Stimulated activated naive CD8-positive, alpha-beta T cell treated with anti-CD3 and anti-CD28 coated beads, Interleukin-15, Interleukin-2, amounts not matched to agents 100 U/mL and 50 U/mL, for 24 hours (primary cell): ENCODE measurements at regions not wholly inside any gene's neighbourhood (a gene's known extent, or its start where the extent isn't known, plus 50 kb on each side); places are given as distances from the start of the nearest gene placed in this dataset.
A peak's percentile ranks its signal among the peaks of the same experiment; 100 is the strongest.
"Not testable (repeated sequence)": the region's sequence is repeated elsewhere in the genome, so short reads cannot be mapped to it uniquely, and the experiment has no call there.

ENCODE experiments used
- ATAC-seq: fragments of 150-1000 bp; cut with Tn5 transposase; one replicate; pipeline ENCODE4 v1.10.0; 2021
- DNase-seq: peaks from one replicate; pipeline ENCODE4 v3.0.0; 2021

DNA sequence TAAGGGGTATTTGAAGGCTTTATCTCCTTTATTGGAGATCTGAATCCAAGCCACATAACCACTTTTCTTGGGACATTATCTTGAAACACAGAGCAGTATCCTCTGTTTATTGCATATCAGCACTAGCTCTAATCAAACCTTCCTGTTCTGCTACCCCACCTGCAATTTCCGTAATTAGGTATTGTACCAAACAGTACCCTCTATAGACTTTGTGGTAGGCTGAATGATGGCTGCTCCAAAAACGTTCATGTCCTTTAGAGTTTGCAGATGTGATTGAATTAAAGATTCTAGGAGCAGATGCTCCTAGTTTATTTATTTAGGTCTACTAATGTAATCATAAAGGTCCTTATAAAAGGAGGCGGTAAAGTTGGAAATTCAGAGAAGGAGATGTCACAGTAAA lies 573.0 kb upstream of the ATXN7L3B start:
- DNase-seq (no peak), ATAC-seq (no peak)

DNA sequence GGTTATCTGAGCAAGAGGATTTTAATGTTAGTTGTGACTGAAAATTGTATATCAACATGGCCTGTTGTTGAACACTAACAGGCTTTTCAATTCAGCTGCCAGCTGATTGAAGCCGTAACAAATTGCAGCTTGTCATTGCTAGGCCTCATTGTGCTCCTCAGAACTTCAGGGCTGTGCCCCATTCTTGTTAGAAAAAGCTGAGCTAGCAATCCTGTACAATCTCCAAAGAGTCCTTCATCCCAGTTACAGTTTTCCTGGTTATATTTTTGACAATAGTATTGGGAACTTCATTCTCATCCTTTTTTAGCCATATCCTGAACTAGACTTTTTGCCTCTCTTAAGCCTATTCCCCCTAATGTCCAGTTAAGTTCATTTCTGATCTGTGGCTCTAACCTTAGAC lies 564.1 kb upstream of the ATXN7L3B start:
- DNase-seq: no peak
- ATAC-seq: no peak

DNA sequence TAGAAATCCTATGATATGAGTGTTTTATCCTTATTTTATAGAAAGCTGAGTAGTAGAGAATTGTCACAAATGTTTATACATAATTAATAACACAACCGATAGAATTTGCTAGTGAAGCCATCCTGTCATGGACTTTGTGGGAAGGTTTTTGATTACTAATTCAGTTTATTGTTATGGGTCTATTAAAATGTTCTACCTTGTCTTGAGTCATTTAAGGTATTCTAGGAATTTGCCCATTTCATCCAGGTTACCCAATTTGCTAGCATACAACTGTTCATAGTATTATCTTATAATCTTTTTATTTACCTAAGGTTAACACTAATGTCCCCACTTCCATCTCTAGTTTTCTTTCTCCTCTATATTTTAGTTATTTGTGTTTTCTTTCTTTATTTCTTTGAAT lies 553.1 kb upstream of the ATXN7L3B start:
- no peak for ATAC-seq
- no peak for DNase-seq

DNA sequence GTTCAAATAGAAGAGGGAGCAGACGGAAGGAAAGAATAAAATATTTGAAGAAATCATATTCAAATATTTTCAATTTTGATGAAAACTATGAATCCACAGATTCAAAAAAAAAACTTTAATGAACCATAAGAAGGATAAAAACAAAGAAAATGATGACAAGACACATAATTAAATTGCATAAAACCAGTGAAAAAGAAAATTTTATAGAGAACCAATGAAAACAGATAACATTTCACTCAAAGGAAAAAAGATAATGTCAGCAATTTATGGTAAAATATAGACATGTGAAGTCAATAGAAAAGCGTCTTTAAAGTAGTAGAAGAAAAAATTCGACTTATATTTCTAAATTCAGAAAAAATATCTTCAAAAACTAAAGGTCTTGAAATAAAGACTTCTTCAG lies 546.5 kb upstream of the ATXN7L3B start:
- ATAC-seq: no peak
- DNase-seq: no peak

DNA sequence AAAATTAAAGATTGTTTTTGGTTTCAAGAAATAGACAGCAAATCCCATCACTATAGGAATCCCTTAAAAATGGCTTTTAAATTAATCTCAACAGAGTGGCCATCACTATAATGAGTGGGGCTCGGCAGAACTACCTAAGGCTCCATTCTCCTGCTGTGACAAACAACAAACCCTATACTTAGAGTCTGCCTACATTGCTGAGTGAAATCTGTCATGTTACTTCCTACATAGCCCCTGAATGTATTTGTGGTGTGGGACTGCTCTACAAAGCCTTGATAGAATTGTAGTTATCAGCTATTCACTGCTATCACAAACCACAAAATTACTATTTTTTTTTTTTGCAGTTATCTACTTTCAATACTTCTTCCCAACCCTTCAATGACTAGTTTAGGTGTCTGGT lies 538.7 kb upstream of the ATXN7L3B start:
- DNase-seq (no peak), ATAC-seq (no peak)

DNA sequence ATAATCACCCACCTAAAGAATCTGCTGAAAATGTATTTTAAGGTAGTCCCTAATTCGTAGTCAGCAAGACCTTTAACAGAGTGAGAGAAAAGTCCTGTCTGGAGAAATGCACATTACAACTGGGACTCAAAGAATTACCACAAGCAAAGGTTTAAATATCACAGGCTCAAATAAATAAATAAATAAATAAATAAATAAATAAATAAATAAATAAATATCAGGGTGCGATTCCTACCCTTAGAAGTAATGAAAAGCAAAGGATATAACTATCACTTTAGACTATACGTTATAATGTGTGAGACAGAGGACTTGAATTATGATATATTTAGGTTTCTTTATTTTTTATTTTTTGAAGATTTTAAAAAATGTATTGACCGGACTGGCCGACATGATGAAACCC lies 522.5 kb upstream of the ATXN7L3B start:
- ATAC-seq (no peak), DNase-seq (no peak)

DNA sequence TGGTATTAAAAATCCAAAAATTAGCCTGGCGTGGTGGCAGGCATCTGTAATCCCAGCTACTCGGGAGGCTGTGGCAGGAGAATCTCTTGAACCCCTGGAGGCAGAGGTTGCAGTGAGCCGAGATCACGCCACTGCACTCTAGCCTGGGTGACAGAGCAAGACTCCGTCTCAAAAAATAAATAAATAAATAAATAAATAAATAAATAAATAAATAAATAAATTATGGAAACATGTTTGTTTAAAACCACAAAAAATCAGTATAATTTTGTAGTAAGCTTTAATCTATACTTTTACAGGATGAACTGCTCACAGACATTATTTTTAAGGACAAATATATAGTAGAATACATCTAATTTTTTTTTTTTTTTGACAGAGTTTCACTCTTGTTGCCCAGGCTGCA lies 521.3 kb upstream of the ATXN7L3B start:
- ATAC-seq, DNase-seq: not testable (repeated sequence)

DNA sequence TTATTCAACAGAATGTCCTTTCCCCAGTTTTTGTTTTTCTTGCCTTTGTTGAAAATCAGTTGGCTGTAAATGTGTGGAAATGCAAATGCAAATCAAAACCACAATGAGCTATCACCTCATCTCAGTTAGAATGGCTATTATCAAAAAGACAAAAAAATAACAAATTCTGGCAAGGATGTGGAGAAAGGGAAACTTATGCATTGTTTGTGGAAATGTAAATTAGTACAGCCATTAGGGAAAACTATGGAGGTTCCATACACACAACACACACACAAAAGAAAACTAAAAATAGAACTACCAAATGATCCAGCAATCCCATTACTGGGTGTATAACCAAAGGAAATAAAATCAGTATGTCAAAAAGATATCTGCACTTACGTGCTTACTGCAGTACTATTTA lies 518.8 kb upstream of the ATXN7L3B start:
- no peak for ATAC-seq
- no peak for DNase-seq

DNA sequence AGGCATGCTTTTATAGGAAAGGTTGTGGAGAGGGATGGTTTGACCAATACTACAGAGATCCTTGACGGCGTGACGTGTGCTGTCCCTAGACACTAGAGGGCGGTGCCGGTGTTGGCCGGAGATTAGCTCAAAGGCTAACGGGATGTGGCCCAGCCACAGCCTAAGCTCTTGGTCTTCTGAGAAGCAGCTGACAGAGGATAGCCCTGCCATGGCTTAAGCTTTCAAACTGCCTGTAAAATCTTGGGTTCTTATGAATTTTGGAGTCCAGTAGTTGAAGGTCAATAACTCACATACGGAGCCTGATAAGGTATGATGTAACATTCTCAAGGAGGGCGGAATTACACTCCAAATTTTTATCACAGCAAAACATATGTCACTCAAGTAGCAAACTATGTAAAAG lies 515.7 kb upstream of the ATXN7L3B start:
- ATAC-seq (peak; percentile 57), DNase-seq (peak; percentile 28)

DNA sequence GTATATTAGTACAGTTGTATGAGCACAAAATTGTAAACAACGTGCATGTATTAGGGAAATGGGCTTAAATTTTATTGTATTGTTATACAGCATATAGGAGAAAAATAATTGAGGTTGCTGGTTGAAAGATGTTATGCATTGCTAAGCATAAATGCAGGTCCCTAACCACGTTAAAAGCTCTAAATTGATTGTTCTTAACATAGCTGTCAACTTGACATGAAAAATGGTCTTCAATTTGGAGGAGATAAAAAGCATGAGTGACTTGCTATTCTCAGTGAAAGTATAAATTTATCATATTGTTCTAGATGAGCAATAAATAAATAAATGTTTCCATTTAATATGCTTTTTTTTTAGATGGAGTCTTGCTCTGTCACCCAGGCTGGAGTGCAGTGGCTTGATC lies 506.6 kb upstream of the ATXN7L3B start:
- ATAC-seq: no peak

DNA sequence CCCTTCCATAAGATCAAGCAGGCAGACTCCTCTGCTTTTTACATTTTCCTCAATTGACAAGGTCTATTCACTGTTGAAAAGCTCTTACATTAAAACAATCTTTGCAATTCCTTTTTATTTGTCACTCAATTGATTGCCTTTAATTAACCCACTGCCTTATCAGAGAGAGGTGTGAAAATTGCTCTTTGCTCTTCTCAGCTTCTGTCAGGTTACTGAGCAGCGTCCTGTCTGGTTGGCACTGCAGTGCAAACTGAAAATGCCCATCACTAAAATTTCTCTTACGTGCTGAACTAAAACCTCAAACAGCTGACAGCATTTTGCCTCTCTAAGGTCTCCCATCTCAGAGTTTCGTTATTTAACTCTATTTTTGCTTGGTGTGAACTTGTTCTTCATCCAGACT lies 504.1 kb upstream of the ATXN7L3B start:
- ATAC-seq (no peak), DNase-seq (no peak)

More for the DNA sequence above, 506.6 kb upstream of the ATXN7L3B start:
- DNase-seq: no peak

DNA sequence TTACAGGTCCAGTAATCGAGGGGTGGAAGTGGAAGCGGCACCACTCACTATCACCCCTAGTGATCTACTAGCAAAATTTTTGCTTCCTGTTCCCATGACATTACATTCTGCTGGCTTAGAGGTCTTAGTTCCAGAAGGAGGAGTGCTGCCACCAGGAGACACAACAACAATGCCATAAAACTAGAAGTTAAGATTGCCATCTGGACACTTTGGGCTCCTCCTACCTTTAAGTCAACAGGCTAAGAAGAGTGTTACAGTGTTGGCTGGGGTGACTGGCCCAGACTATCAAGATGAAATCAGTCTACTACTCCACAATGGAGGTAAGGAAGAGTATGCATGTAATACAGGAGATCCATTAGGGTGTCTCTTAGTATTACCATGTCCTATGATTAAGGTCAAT lies 498.5 kb upstream of the ATXN7L3B start:
- not testable (repeated sequence) for DNase-seq

DNA sequence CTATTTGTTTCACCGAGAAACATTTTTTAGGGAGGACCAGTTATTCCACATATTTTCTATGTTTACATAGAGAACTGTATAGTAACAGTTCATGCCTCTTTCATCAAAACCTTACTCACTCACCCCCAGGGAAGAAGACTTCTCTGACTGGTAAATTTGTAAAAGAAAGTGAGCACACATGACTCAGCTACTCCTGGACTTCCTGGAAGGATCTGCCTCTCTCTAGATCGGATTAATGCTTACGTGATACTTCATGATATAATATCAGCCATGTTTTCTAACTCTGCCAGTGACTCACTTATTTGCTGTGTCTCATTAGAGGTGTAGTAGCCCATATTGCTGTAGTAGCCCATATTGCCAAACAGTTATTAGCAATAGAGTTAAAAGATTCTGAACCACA lies 494.3 kb upstream of the ATXN7L3B start:
- DNase-seq (no peak), ATAC-seq (no peak)

More for the DNA sequence above, 498.5 kb upstream of the ATXN7L3B start:
- not testable (repeated sequence) for ATAC-seq

DNA sequence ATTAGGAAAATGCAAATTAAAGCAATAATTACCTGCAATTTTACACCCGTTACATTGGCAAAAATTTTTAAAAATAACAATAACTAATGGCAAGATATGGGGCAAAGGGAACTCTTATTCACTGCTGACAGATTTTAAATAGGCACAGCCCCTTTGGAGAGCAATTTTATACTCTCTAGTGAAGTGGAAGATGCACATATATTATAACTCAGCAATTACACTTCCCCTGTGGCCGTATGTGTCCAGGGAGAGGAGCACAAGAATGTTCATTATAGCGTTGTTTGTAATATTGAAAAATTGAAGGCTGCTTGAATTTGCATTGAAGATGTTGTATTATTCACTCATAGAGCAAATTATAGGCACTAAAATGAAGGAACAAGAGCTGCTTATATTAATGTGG lies 488.3 kb upstream of the ATXN7L3B start:
- ATAC-seq: no peak

DNA sequence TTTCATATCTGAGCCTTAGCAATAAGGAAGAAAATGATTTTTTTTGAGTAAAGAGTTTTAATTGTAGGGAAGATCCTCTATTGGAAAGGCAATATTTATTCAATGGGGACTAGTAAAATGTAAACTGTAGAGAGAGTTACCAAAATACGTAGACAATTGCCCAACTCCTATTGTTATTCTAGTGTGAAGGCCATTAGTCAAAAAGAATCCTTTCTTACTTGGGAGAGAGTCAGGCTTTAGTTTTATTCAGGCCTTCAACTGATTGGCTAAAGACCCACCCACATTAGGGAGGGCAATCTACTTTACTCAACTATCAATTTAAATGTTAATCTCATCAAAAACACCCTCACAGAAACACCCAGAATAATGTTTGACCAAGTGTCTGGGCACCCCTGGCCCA lies 485.8 kb upstream of the ATXN7L3B start:
- ATAC-seq: no peak
- DNase-seq: no peak

More for the DNA sequence above, 488.3 kb upstream of the ATXN7L3B start:
- no peak for DNase-seq

DNA sequence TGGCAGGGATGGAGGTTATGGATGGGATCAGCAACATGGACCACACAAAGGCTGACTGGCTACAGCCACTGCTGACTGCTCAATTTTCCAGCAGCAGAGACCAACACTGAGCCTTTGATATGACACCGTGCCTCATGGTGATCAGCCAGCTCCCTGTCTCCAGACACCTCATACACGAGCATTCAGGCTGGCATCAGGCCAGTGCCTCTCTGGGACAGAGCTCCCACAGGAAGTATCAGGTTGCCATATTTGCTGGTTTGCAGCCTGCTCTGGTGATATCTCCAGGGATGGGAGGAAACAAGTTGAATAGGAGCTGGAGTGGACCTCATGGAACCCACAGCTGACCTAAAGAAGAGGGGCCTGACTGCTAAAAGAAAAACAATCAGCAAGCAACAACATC lies 471.2 kb upstream of the ATXN7L3B start:
- DNase-seq: no peak
- ATAC-seq: no peak

DNA sequence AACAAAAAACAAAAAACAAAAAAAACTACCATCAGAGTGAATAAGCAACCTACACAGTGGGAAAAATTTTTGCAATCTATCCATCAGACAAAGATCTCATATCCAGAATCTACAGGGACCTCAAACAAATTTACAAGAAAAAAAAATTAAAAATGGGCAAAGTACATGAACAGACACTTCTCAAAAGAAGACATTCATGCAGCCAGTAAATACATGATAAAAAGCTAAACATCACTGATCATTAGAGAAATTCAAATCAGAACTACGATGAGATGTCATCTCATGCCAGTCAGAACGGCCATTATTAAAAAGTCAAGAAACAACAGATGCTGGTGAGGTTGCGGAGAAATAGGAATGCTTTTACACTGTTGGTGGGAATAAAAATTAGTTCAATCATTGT lies 466.5 kb upstream of the ATXN7L3B start:
- no peak for DNase-seq
- ATAC-seq: no peak

DNA sequence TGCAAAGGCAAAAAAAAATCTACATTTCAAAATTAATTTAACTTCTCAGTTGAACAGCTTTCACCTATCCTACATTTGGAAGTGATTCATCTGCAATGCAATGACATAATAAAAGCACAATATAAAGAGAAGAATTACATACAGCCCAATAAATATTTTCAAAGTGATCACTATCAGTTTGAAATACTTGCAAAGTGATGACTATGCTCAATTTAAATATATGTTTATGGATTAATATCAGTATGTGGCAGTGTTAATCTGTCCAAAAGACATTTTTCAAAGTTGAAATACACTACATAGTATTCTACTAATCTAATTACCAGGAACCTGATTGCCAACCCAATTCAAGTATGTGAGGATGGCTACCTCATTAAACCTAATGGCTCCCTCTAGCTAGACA lies 460.7 kb upstream of the ATXN7L3B start:
- no peak for DNase-seq
- no peak for ATAC-seq

DNA sequence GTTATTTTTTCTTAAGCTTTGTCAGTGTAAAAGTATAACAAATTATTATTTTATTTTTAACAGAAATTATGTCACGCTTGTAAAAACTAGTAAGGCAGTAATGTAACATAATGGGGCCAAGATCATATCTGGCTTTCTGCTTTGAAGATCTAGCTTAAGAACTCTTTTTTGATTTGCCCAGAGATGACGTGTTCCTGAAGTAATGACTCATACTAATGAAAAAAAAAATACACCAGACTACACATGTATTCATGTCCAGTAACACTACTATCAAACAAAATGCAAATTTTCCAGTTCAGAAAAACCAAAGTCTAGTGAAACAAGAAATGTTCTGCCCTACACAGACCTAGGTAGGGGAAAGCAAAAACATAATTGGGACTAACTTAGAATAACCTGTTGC lies 432.2 kb upstream of the ATXN7L3B start:
- no peak for ATAC-seq
- no peak for DNase-seq

DNA sequence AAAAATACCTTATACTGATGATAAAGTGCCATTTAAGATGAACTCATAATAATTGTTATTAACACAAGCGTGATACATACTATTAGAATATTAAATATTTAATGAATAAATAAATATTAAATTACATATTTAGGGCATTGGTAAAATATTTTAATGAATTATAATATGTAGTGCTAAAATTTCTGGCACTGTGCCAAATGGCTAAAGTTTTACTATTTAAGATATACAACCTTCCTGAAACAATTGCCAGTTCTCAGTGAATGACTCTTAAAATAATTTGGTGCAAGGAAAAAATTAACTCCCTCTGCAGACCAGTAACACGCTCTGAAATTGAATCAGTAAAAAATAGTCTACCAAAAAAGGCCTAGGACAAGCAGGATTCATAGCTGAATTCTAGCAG lies 428.9 kb upstream of the ATXN7L3B start:
- ATAC-seq (no peak), DNase-seq (no peak)

DNA sequence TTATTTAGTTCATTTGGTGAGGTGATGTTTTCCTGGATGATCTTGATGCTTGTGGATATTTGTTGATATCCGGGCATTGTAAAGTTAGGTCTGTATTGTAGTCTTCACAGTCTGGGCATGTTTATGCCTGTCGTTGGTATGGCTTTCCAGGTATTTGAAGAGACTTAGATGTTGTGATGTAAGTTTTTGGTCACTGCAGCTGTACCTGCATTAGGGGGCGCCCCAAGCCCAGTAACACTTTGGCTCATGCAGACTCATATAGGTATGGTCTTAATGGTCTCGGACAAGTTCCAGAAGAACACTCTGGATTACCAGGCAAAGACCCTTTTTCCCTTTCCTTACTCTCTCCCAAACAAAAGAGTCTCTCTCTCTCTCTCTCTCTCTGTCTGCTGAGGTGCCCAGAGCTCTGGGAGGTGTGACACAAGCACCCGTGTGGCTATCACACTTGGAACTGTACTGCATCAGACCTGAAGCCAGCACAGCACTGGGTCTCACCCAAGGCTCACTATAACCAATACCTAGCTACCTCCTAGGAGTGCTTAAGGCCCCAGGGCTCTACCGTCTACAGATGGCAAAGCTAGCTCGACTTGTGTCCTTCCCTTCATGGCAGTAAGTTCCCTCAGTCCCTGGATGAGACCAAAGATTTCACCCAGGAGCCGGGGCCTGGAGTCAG lies 425.8 kb upstream of the ATXN7L3B start:
- DNase-seq: no peak
- no peak for ATAC-seq

DNA sequence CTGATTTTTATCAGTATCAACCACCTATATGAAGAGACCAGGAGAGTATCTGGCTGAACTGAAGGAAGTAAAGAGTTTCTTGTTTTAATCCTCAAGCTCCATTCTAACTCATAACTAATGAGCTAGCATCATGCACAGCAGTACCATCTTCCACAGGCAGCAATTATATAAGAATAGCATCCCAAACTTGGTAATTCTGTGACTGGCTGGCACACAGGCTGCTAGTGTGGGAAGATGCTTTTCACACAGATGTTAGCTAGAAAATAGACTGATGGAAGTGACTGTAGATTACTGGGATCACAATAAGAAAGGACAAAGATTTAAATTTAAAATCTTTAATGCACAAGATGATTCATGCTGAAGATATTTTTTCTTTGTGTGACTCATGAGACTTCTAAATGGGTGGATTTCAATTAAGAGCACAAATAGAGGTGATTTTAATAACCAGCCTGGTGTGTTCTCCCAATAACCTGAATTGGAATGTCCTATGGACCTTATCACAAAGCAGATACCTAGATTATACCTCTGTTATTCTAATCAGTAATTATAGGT lies 417.7 kb upstream of the ATXN7L3B start:
- no peak for ATAC-seq
- DNase-seq: no peak

DNA sequence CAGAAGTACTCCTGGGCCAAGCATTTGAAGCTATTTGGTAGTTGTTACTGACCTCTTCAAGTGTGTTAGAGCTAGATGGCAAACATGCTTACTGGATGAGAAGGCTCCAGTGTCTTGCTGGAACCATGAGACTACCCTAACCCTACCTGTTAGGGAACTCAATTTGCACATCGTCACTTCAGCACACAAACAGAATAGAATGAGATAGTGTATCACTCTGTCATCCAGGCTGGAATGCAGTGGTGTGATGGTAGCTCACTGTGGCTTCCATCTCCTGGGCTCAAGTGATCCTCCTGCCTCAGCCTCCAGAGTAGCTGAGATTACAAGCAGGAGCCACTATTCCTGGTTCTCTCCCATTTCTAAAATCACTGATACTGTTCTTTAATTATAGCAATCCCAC lies 417.0 kb upstream of the ATXN7L3B start:
- no peak for DNase-seq
- ATAC-seq: no peak

DNA sequence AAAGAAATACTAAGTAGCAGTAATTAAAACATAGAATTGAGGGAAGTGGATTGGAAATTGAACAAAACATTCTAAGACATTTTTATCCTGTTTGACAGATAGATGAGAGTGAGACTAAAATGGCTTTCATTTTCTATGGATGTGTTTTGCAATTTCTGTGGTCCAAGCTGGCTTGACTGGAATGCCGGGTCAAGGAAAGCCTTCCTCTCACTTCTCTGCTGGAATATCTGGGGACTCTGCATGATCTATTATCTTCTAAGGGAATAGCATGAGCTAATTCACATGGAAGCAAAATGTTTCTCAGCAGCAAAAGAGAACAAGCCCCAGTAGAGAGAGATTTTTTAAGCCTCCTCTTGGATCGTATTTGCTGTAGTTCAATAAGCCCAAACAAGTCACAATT lies 407.9 kb upstream of the ATXN7L3B start:
- no peak for DNase-seq
- no peak for ATAC-seq

DNA sequence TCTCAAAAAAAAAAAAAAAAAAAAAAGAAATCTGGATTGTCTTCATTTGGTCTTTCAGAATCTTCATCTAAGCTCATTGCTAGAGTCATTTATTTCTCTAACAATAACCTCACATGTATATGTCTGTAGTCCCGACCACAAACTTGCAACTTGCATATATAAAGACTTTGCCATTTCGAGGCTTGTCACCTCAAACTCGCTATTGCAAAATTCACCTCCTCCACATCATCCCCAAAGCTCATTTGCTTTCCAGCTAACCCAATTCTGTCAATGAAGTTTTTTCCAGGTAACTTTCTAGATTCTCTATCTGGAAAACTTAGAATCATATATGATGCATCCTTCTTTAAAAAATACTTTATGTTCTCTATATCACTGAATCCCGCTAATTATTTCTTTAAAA lies 393.2 kb upstream of the ATXN7L3B start:
- DNase-seq (no peak), ATAC-seq (no peak)
